ENCODE measurements at regions not wholly inside any gene's neighbourhood (a gene's known extent, or its start where the extent isn't known, plus 50 kb on each side); places are given as distances from the start of the nearest gene placed in this dataset.

GRCh38 chr13:18954254-18954653, 227.4 kb downstream of the TUBA3C start:
- TF ChIP-seq, protein P1, sequence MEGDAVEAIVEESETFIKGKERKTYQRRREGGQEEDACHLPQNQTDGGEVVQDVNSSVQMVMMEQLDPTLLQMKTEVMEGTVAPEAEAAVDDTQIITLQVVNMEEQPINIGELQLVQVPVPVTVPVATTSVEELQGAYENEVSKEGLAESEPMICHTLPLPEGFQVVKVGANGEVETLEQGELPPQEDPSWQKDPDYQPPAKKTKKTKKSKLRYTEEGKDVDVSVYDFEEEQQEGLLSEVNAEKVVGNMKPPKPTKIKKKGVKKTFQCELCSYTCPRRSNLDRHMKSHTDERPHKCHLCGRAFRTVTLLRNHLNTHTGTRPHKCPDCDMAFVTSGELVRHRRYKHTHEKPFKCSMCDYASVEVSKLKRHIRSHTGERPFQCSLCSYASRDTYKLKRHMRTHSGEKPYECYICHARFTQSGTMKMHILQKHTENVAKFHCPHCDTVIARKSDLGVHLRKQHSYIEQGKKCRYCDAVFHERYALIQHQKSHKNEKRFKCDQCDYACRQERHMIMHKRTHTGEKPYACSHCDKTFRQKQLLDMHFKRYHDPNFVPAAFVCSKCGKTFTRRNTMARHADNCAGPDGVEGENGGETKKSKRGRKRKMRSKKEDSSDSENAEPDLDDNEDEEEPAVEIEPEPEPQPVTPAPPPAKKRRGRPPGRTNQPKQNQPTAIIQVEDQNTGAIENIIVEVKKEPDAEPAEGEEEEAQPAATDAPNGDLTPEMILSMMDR (IDR thresholded peaks at IDR 0.05), result no peak
- TF ChIP-seq SIN3A (IDR thresholded peaks at IDR 0.05; ENCODE audit: borderline replicate concordance, insufficient read depth, low read depth, low read length) (no peak), REST (IDR thresholded peaks at IDR 0.05; ENCODE audit: insufficient read depth in 1 of 2, low read depth in 2 of 2, low read length in 1 of 2) (no peak), POLR2AphosphoS5 (IDR thresholded peaks at IDR 0.05; ENCODE audit: low read depth, low read length) (no peak)
